SK-N-SH (cell line): ENCODE measurements at regions not wholly inside any gene's neighbourhood (a gene's known extent, or its start where the extent isn't known, plus 50 kb on each side); places are given as distances from the start of the nearest gene placed in this dataset.

ENCODE experiments used
- CTCF ChIA-PET: fragments of 300-600, 350-600 bp; formaldehyde crosslinking; extraction: SDS; loops from one replicate; lab custom pipeline; 2021; lab: Yijun Ruan, JAX
- POLR2A ChIA-PET: fragments of 350-600 bp; sonication (Branson Sonifier 250); formaldehyde crosslinking; extraction: SDS; loops from one replicate; lab custom pipeline; 2020; ENCODE audit warnings: antibody characterized with exemption, inconsistent platforms; lab: Yijun Ruan, JAX
- DNase-seq: peaks from one replicate; pipeline ENCODE4 v3.0.0; 2012
- H2AFZ ChIP-seq: fragments of 200-600 bp; sonication (generic); 2 replicates; pipeline ENCODE4 v1.8.1; 2016; ENCODE audit warnings: antibody characterized with exemption, mild to moderate bottlenecking, low read depth
- H3F3A ChIP-seq: fragments of 200-600 bp; sonication (generic); replicated peaks from 2 replicates; pipeline ENCODE3; 2016; ENCODE audit warnings: antibody characterized with exemption, mild to moderate bottlenecking; ENCODE audit not compliant: insufficient read depth
- H3K27ac ChIP-seq, 2 experiments: fragments of 200-500 bp in 1 of 2; fragments of 200-600 bp in 1 of 2; sonication (Bioruptor generic) in 1 of 2; sonication (generic), shearing (Covaris generic) in 1 of 2; 2 replicates each; pipeline versions ENCODE4 v1.5.1 to v1.6.1; 2014 to 2016; ENCODE audit warnings: low read depth in 2 of 2, inconsistent platforms in 1 of 2, low read length in 1 of 2, mild to moderate bottlenecking in 1 of 2, mixed read lengths in 1 of 2
- H3K27me3 ChIP-seq: fragments of 200-600 bp; sonication (generic), shearing (Covaris generic); 2 replicates; pipeline ENCODE4 v1.6.1; 2016; ENCODE audit warnings: mixed run types; ENCODE audit not compliant: insufficient read depth
- H3K36me3 ChIP-seq, 2 experiments: fragments of 200-500 bp in 1 of 2; fragments of 200-600 bp in 1 of 2; sonication (Bioruptor generic) in 1 of 2; sonication (generic) in 1 of 2; replicated peaks in 1 of 2; 2 replicates each; pipeline versions ENCODE3 to v1.5.1; 2014 to 2016; ENCODE audit warnings: low read length in 1 of 2, mild to moderate bottlenecking in 1 of 2; ENCODE audit not compliant: insufficient read depth in 2 of 2, control insufficient read depth in 1 of 2
- H3K4me1 ChIP-seq, 2 experiments: fragments of 200-500 bp in 1 of 2; fragments of 200-600 bp in 1 of 2; sonication (Bioruptor generic) in 1 of 2; sonication (generic), shearing (Covaris generic) in 1 of 2; 2 replicates each; pipeline versions ENCODE4 v1.5.1 to v1.6.1; 2014 to 2016; ENCODE audit warnings: low read depth in 1 of 2, low read length in 1 of 2, mixed run types in 1 of 2; ENCODE audit not compliant: insufficient read depth in 2 of 2, control insufficient read depth in 1 of 2
- H3K4me2 ChIP-seq: fragments of 200-600 bp; sonication (generic), shearing (Covaris generic); 2 replicates; pipeline ENCODE4 v1.6.1; 2017; ENCODE audit warnings: mixed run types
- H3K4me3 ChIP-seq, 2 experiments: fragments of 200-500 bp in 1 of 2; fragments of 200-600 bp in 1 of 2; sonication (Bioruptor generic) in 1 of 2; sonication (generic), shearing (Covaris generic) in 1 of 2; 2 replicates each; pipeline versions ENCODE4 v1.5.1 to v1.8.1; 2014 to 2016; ENCODE audit warnings: low read depth in 2 of 2, inconsistent platforms in 1 of 2, low read length in 1 of 2, mild to moderate bottlenecking in 1 of 2, mixed read lengths in 1 of 2, moderate library complexity in 1 of 2
- H3K79me2 ChIP-seq: fragments of 200-600 bp; sonication (generic); 2 replicates; pipeline ENCODE4 v1.8.1; 2017; ENCODE audit warnings: mild to moderate bottlenecking; ENCODE audit not compliant: insufficient read depth
- H3K9ac ChIP-seq: fragments of 200-600 bp; sonication (generic); 2 replicates; pipeline ENCODE4 v1.6.1; 2017; ENCODE audit warnings: mixed run types
- H3K9me2 ChIP-seq: fragments of 200-600 bp; sonication (generic); 2 replicates; pipeline ENCODE4 v1.6.1; 2017; ENCODE audit warnings: mixed run types
- H3K9me3 ChIP-seq: fragments of 200-600 bp; sonication (generic); 2 replicates; pipeline ENCODE4 v1.6.1; 2017; ENCODE audit warnings: mixed run types, mild to moderate bottlenecking, moderate library complexity
- H4K20me1 ChIP-seq: fragments of 200-600 bp; sonication (generic); 2 replicates; pipeline ENCODE4 v1.6.1; 2017; ENCODE audit warnings: mild to moderate bottlenecking, mixed run types; ENCODE audit not compliant: insufficient read depth
- ELF1 ChIP-seq: IDR thresholded peaks from 2 replicates; pipeline ENCODE4 v1.4.0; 2012
- FOXM1 ChIP-seq: IDR thresholded peaks from 2 replicates; pipeline ENCODE4 v1.4.0; 2012; ENCODE audit warnings: low read depth, mild to moderate bottlenecking
- IRF3 ChIP-seq: fragments of 150-350 bp; IDR thresholded peaks from 2 replicates; pipeline ENCODE4 v1.6.1; 2016; ENCODE audit warnings: mild to moderate bottlenecking, low read depth, low read length
- JUND ChIP-seq: IDR thresholded peaks from 2 replicates; pipeline ENCODE4 v1.4.0; 2012
- MEF2A ChIP-seq: IDR thresholded peaks from 2 replicates; pipeline ENCODE4 v1.4.0; 2012; ENCODE audit warnings: low read depth, borderline replicate concordance
- MXI1 ChIP-seq: IDR thresholded peaks from 2 replicates; pipeline ENCODE4 v1.6.1; 2012; ENCODE audit warnings: mild to moderate bottlenecking, low read depth, low read length, improper control_type of control experiment
- NFIC ChIP-seq: IDR thresholded peaks from 2 replicates; pipeline ENCODE4 v1.4.0; 2012; ENCODE audit warnings: borderline replicate concordance
- NRF1 ChIP-seq: IDR thresholded peaks from 2 replicates; pipeline ENCODE4 v1.6.1; 2012; ENCODE audit warnings: low read depth, mild to moderate bottlenecking, low read length
- POLR2AphosphoS5 ChIP-seq: IDR thresholded peaks from 2 replicates; pipeline ENCODE4 v1.6.1; 2012; ENCODE audit warnings: low read depth, low read length
- RCOR1 ChIP-seq: fragments of 150-350 bp; IDR thresholded peaks from 2 replicates; pipeline ENCODE4 v1.6.1; 2017; ENCODE audit warnings: antibody characterized with exemption, low read length
- REST ChIP-seq: IDR thresholded peaks from 2 replicates; pipeline ENCODE4 v1.6.1; 2012; ENCODE audit warnings: mild to moderate bottlenecking, low read depth, low read length, moderate library complexity
- RXRA ChIP-seq: IDR thresholded peaks from 2 replicates; pipeline ENCODE4 v1.4.0; 2012; ENCODE audit warnings: low read depth, mild to moderate bottlenecking, borderline replicate concordance
- SMC3 ChIP-seq: IDR thresholded peaks from 2 replicates; pipeline ENCODE4 v1.6.1; 2012; ENCODE audit warnings: low read depth, low read length, improper control_type of control experiment
- TAF1 ChIP-seq: IDR thresholded peaks from 2 replicates; pipeline ENCODE4 v1.6.1; 2012; ENCODE audit warnings: low read depth, mild to moderate bottlenecking, low read length, moderate library complexity, borderline replicate concordance
- TEAD4 ChIP-seq: IDR thresholded peaks from 2 replicates; pipeline ENCODE4 v1.4.0; 2012; ENCODE audit warnings: mild to moderate bottlenecking, borderline replicate concordance; ENCODE audit not compliant: insufficient read depth
- USF1 ChIP-seq: IDR thresholded peaks from 2 replicates; pipeline ENCODE4 v1.4.0; 2012; ENCODE audit warnings: low read depth, borderline replicate concordance
- USF2 ChIP-seq: fragments of 150-350 bp; IDR thresholded peaks from 2 replicates; pipeline ENCODE4 v1.6.1; 2017; ENCODE audit warnings: antibody characterized with exemption, low read length, low read depth, borderline replicate concordance
- YY1 ChIP-seq: IDR thresholded peaks from 2 replicates; pipeline ENCODE4 v1.4.0; 2012; ENCODE audit warnings: low read depth, mild to moderate bottlenecking
- ZBTB33 ChIP-seq: IDR thresholded peaks from 2 replicates; pipeline ENCODE4 v1.4.0; 2012; ENCODE audit warnings: low read depth, borderline replicate concordance
- WGBS: methylation state at CpG from one replicate; pipeline ENCODE4 v1.1.6; 2017; ENCODE audit warnings: low lambda C conversion rate; 5-methylcytosine and 5-hydroxymethylcytosine counted together

- CTCF ChIA-PET: no interaction called here
- H3K4me3 ChIP-seq: no peak overlapping the region
- no peak overlapping the region for H3K4me2 ChIP-seq
- no peak overlapping the region for H2AFZ ChIP-seq
- no peaks in the 10 kb centered on the region for H3K4me1 ChIP-seq
- H3K9ac ChIP-seq: no peak overlapping the region
- no peaks in the 10 kb centered on the region for H3K9me2 ChIP-seq
- no peaks in the 10 kb centered on the region for H3K36me3 ChIP-seq
- POLR2A ChIA-PET: no interaction called here
- no peaks in the 10 kb centered on the region for H4K20me1 ChIP-seq
- no peak for DNase-seq
- no peak overlapping the region for H3K27ac ChIP-seq
- WGBS: 16% methylated on average over 15 of the region's 15 CpGs
- TF ChIP-seq ELF1: no peak
- TF ChIP-seq ZBTB33: no peak
- no peak for TF ChIP-seq SMC3
- TF ChIP-seq RCOR1: no peak
- no peak for TF ChIP-seq NRF1
- TF ChIP-seq MEF2A: no peak
- no peak for TF ChIP-seq TAF1
- TF ChIP-seq FOXM1: no peak
- no peak for TF ChIP-seq REST
- no peak for TF ChIP-seq POLR2AphosphoS5
- TF ChIP-seq RXRA: no peak
- TF ChIP-seq IRF3: no peak
- TF ChIP-seq TEAD4: no peak
- TF ChIP-seq NFIC: no peak
- no peak for TF ChIP-seq YY1
- TF ChIP-seq JUND: no peak
- no peak for TF ChIP-seq MXI1
- no peak for TF ChIP-seq USF1
- no peak for TF ChIP-seq USF2
- H3K27me3 ChIP-seq: no peaks in the 10 kb centered on the region
- no peaks in the 10 kb centered on the region for H3K9me3 ChIP-seq
- no peaks in the 10 kb centered on the region for H3K79me2 ChIP-seq
- no peaks in the 10 kb centered on the region for H3F3A ChIP-seq
Measured at GRCh38 chr5:4222821-4223220, 627.2 kb downstream of the IRX1 start.
